Mammary epithelial cell (primary cell): ENCODE measurements at regions not wholly inside any gene's neighbourhood (a gene's known extent, or its start where the extent isn't known, plus 50 kb on each side); places are given as distances from the start of the nearest gene placed in this dataset.

Source experiments
- CTCF ChIP-seq, 2 donors: IDR thresholded peaks in 1 of 2; conservative IDR thresholded peaks in 1 of 2; 2 replicates each; pipeline ENCODE4 v1.5.1; 2011 to 2012; ENCODE audit warnings: inconsistent platforms in 2 of 2, low read length in 2 of 2, mild to moderate bottlenecking in 2 of 2, control low read depth in 1 of 2, low read depth in 1 of 2; ENCODE audit not compliant: insufficient read depth in 1 of 2; ENCODE audit errors: extremely low read depth in 1 of 2
- EZH2 ChIP-seq: IDR thresholded peaks from 2 replicates; pipeline ENCODE4 v1.6.1; 2012; ENCODE audit warnings: low read length, inconsistent platforms, borderline replicate concordance

DNA sequence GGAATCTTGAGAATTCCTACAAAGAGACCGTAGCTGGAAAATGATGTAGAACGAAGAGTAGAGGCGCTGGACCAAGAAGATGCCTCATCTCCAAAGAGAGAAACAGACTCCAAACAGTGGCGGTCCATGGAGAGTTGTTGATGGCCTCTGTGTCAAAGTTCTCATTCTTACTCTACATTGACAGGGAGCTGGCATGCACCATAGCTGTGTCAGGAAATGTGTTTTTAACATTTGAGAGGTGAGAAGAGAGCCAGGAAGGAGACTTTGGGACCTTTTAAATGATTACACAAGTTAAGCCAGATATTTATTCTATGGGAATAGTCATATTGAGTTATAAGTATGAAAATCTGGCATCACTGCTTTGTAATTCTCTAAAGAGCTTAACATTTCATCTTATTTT is 61.5 kb upstream of the FERD3L start:
- TF ChIP-seq CTCF (conservative IDR thresholded peaks at IDR 0.05 in 1 of 2, IDR thresholded peaks at IDR 0.05 in 1 of 2; ENCODE audit: extremely low read depth in 1 of 2, insufficient read depth in 1 of 2, low read depth in 1 of 2, low read length in 2 of 2) (no peak), EZH2 (no peak)
